Mesothelial cell of epicardium (in vitro differentiated cells): ENCODE measurements at regions not wholly inside any gene's neighbourhood (a gene's known extent, or its start where the extent isn't known, plus 50 kb on each side); places are given as distances from the start of the nearest gene placed in this dataset.
"Not testable (repeated sequence)": the region's sequence is repeated elsewhere in the genome, so short reads cannot be mapped to it uniquely, and the experiment has no call there.

Experiments
- DNase-seq, 2 experiments: peaks; one replicate each; pipeline ENCODE4 v3.0.0; 2021; ENCODE audit warnings: low spot score in 2 of 2; ENCODE audit not compliant: unreplicated experiment in 2 of 2
- H3K27ac Mint-ChIP-seq: 2 replicates; pipeline ENCODE4 v1.8.0; 2021; ENCODE audit warnings: mixed read lengths
- H3K27me3 Mint-ChIP-seq: 2 replicates; pipeline ENCODE4 v1.8.0; 2021; ENCODE audit warnings: low read depth, mixed read lengths
- H3K36me3 Mint-ChIP-seq: 2 replicates; pipeline ENCODE4 v1.8.0; 2021; ENCODE audit warnings: mixed read lengths
- H3K4me1 Mint-ChIP-seq: 2 replicates; pipeline ENCODE4 v1.8.0; 2021; ENCODE audit warnings: mixed read lengths
- H3K4me3 Mint-ChIP-seq: 2 replicates; pipeline ENCODE4 v1.8.0; 2021; ENCODE audit warnings: mild to moderate bottlenecking, moderate library complexity, mixed read lengths
- H3K9me3 Mint-ChIP-seq: 2 replicates; pipeline ENCODE4 v1.8.0; 2021; ENCODE audit warnings: mixed read lengths

GRCh38 chr13:16050055-16050454 is 3131.6 kb downstream of the TUBA3C start:
- DNase-seq, H3K9me3 Mint-ChIP-seq, H3K36me3 Mint-ChIP-seq, H3K27ac Mint-ChIP-seq, H3K27me3 Mint-ChIP-seq, H3K4me3 Mint-ChIP-seq, H3K4me1 Mint-ChIP-seq: not testable (repeated sequence)

- H3K4me1 Mint-ChIP-seq, H3K4me3 Mint-ChIP-seq, H3K27ac Mint-ChIP-seq, H3K36me3 Mint-ChIP-seq, DNase-seq, H3K27me3 Mint-ChIP-seq: not testable (repeated sequence)
- peaks cover 51% of the 10 kb centered on the region for H3K9me3 Mint-ChIP-seq
Measured at GRCh38 chr13:16017494-16018009, 3164.1 kb downstream of the TUBA3C start.

GRCh38 chr13:16008271-16008670 is 3173.4 kb downstream of the TUBA3C start:
- not testable (repeated sequence) for H3K4me1 Mint-ChIP-seq, H3K27me3 Mint-ChIP-seq, H3K4me3 Mint-ChIP-seq, DNase-seq, H3K27ac Mint-ChIP-seq
- H3K36me3 Mint-ChIP-seq: peaks cover 15% of the 10 kb centered on the region
- peaks cover 48% of the 10 kb centered on the region for H3K9me3 Mint-ChIP-seq
